Posterior vena cava (tissue), 2 donors: ENCODE measurements at regions not wholly inside any gene's neighbourhood (a gene's known extent, or its start where the extent isn't known, plus 50 kb on each side); places are given as distances from the start of the nearest gene placed in this dataset.
"Not testable (repeated sequence)": the region's sequence is repeated elsewhere in the genome, so short reads cannot be mapped to it uniquely, and the experiment has no call there.

Source experiments
- DNase-seq: peaks from one replicate; pipeline ENCODE4 v3.0.0-alpha.2; 2020; ENCODE audit warnings: low spot score
- intact Hi-C, 2 donors: fragments of 100-400 bp; cut with DNase I; formaldehyde crosslinking; loops; one replicate each; pipeline versions ENCODE4 v1.14.1 to v1.14.2; 2022 to 2023
- donor health status: DM: yes; HTN: yes; CAD: no.
- donor health status: DM: yes; HTN: yes; CAD: no.

DNA sequence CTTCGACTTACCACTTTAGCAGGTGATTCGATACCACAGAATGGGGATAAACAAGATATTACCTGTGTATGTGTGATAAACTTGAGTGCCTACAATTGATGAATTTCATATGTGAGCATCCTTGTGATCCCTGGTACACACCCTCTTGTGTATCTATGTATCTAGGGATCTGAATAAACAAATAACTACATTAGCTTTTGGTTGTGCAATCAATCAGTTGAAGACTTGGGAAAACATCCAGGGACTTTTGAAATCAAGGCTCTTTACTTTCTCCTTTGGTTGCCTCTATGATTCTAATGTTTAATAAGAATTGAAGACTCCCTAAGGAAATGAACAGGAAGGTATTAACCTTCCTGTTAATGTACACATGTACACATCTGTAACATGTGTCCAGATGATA is 97.3 kb upstream of the DCC start:
- intact Hi-C loops = no loop called here

GRCh38 chr18:52244658-52245057 is 95.3 kb upstream of the DCC start:
- intact Hi-C loops = no loop called here
- no peak for DNase-seq

More for the DNA sequence above, 97.3 kb upstream of the DCC start:
- DNase-seq = no peak

GRCh38 chr18:52254367-52254766 is 85.6 kb upstream of the DCC start:
- no peak for DNase-seq
- intact Hi-C loops = no loop called here

DNA sequence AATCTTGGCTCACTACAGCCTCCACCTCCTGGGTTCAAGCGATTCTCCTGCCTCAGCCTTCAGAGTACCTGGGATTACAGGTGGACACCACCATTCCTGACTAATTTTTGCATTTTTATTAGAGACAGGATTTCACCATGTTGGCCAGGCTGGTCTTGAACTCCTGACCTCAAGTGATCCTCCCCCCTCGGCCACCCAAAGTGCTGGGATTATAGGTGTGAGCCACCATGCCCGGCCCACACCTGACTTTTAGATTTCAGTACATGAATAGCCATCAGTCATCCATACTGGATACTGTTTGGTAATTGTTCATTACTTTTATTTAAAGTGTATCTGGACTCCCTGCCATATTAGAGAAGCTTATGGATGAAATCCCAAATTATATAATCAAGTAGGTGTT is 82.6 kb upstream of the DCC start:
- DNase-seq, intact Hi-C loops: not testable (repeated sequence)

DNA sequence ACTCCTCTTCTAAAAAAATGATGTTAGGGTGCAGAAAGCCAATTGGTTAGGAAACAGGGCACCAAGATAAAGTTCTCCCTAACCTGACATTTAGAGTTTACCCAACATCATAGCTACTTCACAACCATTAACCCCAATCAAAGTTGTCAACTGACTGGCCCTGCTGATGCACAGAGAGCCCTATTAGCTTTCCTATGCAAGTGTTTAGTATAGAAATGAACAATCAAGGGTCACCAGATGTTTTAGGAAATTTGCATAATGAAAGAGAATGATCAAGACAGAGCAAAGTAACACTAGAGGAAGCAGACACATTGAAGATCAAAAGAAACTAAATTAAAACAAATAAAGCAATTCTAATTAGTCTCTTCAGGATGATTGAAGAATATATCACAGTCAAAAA is 64.2 kb upstream of the DCC start:
- intact Hi-C loops = no loop called here
- no peak for DNase-seq

GRCh38 chr18:52277785-52278184 is 62.2 kb upstream of the DCC start:
- DNase-seq = no peak
- intact Hi-C loops = no loop called here

DNA sequence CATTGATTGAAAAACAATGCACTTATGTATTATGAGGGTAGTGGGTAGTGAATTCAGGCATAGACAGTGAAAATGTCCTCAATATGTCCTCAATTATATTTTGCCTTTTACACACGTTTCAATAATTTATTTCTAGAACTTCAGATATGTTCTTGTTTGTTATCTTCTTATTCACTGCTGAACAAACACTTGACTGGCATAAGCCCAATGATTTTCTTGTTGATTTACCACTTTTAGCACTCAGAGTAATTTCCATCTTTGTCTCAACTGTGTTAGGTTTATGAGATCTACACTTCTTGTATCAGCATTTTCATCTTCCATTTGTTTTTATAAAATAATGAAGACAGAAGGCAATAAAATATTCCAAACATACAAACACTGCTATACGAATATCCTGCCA is 61.8 kb upstream of the DCC start:
- DNase-seq = no peak
- intact Hi-C loops = no loop called here

DNA sequence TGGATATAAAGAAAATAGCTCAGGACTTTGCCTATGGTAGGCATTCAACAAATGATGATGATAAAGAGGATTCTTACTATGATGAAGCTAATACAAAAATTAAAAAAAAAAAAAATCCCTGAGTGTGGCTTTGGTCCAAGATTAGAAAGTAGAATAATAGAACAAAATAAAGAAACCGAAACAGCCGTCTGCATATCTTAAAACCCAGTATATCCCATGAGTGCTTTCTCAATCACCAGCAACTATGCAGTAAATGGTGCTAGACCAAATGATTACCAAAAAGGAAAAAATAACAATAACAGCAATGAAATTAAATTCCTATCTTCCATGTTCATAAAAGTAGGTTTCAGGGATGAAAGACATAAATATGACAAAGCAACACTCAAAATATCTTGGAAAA is 59.3 kb upstream of the DCC start:
- intact Hi-C loops = no loop called here
- DNase-seq = no peak

DNA sequence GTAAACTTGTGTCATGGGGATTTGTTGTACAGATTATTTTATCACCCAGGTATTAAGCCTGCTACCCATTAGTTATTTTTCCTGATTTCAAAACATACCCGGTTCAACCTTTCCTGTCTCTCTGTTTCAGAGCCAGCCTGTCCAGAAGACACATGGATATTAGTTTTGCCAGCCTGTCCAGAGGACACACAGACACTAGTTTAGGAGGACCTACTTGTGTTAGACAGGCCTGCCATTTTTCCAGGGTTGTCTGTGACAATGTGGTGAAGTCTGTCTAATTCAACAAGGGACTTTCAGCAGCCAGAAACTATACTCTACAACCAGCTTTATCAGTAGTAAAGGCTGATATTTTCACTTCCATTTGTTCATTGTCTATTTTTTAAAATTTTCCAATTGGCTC is 56.1 kb upstream of the DCC start:
- intact Hi-C loops = no loop called here
- no peak for DNase-seq

DNA sequence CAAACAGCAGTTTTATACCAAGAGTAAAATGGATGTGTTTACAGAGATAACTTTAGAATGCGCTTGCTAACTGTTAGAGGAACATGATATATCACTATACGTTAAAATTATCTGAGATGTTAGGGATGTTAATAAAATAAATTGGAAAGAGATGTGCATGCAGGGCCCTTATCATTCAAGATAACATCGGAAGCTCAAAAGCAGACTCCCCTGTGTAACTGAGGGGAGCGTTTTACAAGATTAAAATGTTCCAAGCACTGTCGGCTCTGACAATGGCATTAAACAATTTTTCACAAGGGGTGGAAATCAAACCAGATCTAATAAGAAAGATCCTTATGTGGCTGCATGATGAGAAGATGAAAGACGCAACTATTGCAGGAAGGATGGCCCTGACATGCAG is 53.3 kb upstream of the DCC start:
- DNase-seq = no peak
- intact Hi-C loops = no loop called here

DNA sequence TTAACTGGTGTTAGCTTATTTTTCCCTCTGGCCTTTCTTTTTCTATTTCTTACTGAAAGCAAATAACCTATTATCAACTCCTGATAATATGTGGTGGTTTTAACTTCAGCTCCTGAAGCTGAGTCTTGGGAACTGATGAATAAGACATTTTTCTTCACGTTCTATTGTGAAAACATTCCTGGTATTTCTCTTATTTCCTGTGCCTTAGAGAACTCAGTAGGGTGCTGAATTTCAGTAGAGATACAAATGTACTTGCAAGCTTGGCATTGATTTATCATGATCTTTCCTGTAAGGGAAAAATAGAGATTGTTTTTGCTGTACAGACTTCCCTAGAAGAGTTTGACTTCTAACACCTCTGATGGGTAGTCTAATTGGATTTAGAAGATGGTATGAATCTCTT is 52.8 kb upstream of the DCC start:
- intact Hi-C loops = no loop called here
- DNase-seq = no peak

- DNase-seq = no peak
- intact Hi-C loops = no loop called here
Observed at GRCh38 chr18:52288403-52289004, 51.5 kb upstream of the DCC start.

- intact Hi-C loops = no loop called here
Observed at GRCh38 chr18:52289392-52289791, 50.6 kb upstream of the DCC start.

More at GRCh38 chr18:52289392-52289791, 50.6 kb upstream of the DCC start:
- DNase-seq = no peak
